ENCODE measurements at regions not wholly inside any gene's neighbourhood (a gene's known extent, or its start where the extent isn't known, plus 50 kb on each side); places are given as distances from the start of the nearest gene placed in this dataset.

DNA sequence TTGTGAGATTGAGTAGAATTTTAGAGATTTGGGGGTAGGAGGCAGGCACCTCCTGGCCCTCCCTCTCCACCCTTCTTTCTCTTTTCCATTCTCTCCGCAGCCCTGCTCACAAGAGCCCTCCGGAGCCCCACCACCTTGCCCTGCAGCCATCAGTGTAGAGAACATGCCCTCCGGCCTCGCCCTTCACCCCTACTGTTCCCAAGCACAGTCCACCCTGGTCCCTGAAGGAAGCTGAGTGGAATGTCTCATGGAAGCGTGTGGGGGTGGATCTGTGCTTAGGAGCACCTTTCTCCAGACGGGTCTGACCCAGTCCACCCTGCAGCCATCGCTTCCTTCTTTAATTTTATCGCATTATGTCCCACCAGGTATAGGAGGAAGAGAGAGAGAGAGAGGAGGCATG lies 267.1 kb downstream of the NSG2 start:
- DNase-seq: no peak

DNA sequence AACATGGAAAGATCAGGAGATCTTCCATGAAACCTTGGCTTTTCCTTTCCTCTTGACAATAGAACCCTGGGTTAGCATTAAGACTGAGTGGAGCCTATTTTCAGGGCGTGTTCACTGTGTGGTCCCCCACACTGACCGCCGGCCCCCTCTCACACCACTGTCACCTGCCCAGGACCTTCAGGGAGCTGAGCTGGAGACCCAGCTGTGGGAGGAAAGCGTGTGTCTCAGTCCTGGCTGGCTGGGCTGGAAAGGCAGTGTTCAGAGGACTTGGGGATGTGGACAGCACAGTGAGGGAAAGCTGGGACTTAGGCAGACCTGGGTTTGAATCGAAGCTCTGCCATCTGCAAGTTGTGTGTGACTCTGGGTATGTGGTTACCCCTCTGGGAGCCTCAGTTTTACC lies 268.1 kb downstream of the NSG2 start:
- DNase-seq: no peak

DNA sequence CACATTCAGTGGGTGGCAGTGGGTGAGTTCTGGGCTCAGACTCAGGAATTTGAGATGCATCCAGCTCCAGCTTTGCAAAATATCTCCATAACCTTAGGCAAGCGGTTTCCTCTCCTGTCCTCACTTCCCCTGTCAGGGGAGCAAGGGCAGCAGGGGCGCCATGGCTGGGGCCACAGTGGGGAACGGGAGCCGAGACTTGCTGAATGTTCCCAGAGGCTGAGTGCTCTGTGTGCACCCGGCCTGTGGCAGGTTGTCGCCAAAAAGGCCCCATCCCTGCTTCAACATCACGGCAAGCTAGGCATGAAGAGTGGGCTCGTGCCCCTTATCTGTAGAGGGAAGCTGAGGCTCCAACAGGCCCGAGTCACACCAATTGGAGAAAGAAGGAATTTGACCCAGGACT lies 268.8 kb downstream of the NSG2 start:
- no peak for DNase-seq

DNA sequence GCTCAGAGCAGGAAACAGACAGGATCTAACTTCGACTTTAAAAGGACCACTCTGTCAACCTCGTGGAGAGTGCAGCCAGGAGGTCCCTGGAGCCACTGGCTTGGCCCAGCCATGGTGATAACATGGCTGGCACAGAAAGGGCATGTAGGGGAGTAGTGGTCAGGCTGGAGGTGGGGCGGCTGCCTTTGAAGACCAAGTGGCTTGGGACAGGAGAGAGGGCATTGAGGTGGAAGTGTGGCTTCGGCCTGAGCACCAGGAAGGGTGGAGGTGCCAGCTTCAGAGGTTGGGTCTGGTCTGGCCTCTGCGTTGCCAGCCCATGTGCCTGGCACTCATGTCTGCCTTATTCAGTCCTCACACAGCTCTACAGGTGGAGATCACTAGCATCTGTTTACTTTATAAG lies 270.0 kb downstream of the NSG2 start:
- DNase-seq: no peak

DNA sequence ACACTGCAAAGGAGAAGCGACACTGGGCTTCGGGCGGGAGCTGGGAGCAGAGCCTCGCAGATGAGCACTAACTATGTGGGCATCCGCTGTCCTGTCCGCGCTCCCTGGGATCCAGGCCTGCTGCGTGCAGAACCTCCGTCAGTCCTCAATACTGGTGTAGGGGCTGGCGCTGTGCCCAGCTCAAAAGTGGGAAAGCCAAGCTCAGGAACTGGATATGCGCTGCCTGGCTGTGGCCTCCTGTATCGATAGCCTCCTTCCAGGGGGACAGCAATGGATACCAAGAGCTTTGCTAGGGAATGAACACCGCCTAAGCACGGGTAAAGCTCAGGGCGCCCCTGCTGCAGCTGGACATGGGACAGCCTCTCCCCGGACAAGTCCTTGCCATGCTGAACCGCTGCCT lies 270.4 kb downstream of the NSG2 start:
- no peak for DNase-seq

DNA sequence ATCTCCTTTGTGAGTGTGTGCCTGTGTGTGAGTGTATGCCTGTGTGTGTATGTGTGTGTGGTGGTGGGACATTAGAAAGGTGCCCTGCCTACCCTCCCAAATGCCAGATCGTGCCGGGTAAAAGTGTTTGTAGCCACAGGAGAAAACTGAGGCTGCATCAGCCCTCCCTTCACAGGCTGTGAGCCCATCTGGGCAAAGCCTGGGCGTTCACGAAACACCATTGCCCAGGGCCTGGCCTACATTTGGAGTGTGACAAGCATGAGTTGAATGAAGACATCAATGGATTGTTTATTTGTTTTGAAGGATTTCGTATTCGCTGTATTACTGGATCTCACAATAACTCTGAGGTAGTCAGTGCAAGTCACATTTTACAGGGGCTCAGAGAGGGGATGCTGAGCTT lies 270.8 kb downstream of the NSG2 start:
- no peak for DNase-seq

DNA sequence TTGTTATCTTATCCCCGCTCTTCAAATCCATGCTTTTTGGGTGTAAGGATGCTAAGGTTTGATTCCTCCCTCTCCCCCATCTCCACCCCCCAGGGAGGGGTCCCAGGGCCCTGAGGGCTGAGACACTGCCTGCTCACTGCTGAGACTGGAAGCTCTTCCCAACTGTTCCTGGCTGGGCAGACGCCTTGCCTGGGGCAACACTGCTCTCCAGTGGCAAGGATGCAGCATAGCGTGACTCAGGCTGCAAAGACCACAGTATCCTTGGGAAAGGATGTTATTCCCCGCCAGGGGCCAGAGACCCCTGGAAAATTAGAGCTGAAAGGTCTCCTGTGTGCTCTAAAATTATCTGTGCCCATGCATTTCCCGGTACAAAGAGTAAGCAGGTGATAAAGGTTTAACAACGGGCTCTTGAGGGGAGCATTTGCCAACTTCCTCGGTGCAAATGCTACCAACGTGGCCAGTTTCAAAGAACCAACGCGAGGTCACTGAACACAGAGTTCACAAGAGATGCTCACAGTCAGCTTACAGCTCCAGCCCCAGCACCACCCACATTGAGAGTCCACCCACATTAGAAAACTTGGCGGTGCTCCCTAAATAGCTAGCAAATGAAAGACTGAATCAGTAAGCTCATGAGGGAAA lies 271.9 kb downstream of the NSG2 start:
- DNase-seq: no peak

DNA sequence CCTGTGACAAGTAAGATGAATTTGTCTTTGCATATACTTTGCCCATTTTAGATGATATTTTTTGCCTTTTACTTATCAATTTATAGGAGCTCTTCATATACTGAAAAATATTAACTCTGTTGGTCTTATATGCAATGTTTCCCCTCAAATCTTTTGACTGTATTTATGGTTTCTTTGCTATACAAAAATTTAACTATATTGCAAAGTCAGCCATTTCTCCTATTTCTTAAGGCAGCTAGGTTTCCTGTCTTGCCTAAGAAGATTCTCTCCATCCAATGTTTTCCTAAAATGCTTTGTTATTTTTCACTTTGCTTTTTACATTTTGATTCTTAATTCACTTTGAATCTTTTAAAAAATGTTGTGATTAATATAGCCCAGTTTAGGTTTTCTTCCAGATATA lies 273.1 kb downstream of the NSG2 start:
- no peak for DNase-seq

DNA sequence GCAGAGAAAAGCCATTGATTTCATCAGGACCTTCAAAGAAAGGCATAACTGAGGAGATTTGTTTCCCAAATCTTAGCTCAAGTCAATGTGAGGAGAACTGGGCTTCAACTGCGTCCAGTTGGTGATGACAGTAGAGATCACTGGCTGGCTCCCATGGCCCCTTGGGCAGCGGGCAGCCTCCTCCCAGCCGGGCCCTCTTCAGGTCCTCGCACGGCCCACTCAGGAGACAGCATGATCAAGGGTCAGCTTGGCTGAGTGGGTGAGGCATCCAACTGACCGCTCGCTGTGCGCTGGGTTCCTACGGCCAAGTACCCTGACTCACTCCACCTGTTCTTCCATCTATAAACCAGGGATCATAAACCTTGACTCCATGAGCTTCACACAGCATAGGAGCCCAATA lies 274.0 kb downstream of the NSG2 start:
- no peak for DNase-seq

DNA sequence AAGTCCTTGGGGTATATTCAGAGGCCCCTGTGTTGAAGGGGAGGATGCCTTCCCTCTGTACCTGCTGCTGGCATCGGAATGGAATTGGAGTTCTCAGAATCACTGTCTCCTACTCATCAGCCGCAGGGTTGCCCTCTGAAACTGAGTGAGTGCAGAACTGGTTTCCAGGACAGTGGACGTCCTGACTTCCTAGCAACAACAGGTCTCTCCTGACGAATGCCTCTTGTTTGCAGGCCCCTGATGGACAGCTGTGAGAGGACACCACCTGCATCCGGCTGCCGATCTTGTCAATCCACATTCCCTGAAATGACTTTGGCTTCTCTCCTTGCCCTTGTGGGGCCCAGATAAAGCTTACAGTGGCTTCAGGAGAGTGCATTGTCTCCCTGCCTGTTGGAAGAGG lies 274.5 kb downstream of the NSG2 start:
- no peak for DNase-seq

DNA sequence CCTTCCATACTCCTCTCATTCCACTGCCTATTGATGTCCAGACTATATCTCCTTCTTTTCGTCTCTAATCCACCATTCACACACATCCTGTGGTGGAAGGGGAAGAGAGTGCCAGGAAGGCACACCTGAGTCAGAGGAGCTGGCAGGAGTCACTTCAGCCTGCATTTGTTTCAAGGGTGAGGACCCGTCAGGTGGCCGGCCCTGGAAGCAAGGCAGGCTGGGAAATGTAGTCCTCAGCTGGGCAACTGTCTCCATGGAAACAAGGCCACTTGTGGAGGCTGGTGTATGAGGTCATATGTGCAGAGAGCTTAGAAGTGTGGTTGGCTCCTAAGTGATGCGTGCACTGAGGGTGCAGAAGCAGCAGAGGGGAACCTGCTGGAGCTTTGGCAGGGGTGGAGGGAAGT lies 278.4 kb downstream of the NSG2 start:
- DNase-seq: no peak

DNA sequence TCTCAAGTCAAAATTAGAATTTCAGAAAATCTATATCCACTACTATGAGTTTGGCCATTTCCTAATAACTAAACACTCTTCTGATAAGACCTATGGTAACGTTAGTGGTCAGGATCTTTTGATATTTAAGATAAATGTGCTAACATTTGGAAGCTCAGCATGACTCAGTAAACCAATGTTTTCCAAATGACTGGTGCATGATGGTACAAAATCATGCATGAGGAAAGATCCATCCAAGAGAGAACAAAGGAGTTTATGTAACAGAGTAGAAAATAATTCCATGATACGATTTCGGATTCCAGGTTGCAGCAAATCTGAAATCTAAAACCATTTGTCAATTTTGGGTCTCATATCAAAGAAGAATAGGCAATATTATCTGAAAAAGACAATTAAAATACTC lies 279.2 kb downstream of the NSG2 start:
- no peak for DNase-seq

DNA sequence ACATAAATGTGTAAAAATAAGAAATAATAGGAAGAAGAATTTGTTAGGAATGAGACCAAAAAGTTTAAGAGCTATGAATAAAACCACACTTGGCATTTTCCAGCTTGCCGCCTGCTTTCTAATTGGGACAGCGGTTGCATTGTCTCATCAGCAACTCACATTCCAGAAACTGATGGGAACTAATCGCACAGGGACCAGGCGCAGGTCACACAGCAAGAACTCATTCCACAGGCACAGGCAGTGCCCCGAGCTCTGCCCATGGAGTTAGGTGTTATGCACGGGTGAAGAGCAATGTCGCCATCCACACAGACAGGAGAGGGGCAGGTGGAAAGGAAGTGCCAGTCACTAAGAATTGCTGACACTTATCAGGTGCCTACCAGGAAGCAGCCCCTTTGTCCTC lies 279.9 kb downstream of the NSG2 start:
- DNase-seq: no peak

DNA sequence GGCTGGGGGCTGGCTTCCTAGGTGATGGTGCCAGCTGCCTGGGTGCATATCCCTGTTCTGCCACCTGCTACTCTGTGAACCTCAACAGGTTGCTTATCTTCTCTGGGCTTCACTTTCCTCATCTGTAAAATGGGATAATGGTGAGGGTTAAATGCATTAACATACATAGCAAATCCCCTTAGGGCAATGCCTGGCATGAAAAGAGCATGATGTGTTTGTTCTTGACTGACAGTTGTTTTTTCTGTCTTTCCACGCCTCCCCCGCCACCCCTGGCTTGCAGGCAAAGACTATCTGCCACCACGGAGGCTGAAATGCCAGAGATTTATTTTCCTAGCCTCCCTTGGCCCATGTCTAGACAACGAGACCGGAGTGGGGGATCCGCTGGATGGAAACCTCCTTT lies 280.5 kb downstream of the NSG2 start:
- no peak for DNase-seq

DNA sequence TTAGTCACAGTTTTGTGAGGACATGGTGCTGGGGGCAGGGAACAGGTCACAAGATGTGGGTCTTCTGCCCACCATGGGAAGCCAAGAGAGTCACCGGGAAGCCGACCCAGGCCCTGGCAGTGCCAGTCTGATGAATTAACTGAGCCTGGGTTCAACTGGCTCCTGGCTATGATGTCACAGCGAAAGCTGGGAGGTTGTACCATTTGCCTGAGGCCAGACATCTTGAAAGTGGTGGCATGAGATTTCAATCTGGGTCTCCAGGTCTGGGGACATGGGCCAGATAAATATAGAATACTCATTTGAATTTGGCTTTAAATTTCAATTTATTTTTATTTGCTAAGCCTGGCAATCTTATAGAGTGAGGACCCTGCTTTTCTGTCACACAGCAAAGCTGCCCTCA lies 280.9 kb downstream of the NSG2 start:
- no peak for DNase-seq

DNA sequence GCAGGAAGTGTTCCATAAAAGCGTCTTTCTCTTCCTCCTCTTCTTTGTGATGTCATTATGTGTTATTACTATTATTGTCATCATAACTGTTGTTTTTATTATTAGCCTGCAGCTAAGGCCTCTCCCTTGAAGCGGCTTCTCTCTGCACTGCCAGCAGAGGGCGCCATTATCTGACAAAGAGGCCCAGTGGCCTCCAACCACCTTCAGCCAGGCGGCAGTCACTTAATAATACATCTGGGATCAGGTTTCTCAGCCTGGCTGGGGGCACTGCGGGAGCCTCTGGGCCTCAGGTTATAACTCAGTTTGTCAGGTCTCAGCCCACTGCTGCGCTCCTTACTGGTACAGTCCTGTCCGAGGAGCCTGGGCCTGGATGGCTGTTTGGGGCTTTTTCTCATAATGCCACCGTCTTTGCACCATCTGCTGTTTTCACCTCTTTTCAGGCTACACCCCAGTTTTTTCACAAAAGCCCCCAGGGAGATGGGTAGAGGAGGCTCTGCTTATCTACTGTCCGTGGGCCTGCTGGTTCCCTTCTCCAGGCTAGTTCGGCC lies 281.9 kb downstream of the NSG2 start:
- no peak for DNase-seq

DNA sequence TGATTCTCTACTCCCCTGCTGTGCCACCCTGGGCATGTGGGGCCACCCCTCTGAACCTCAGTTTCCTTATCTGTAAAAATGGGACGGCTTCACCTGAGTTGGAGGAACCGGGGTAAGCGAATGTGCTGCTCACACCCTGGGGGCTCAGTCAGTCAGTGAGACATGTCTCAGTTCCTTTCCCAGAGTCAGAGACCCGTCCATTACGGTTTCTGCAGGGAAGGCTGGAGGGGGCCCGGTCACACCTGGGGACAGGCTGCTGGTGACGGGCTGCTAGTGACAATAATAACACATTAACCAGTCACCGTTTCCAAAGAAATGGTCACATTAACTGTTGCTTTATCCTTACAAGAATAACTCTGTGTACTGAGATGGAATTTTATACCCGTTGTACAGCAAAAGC lies 282.4 kb downstream of the NSG2 start:
- DNase-seq: no peak

DNA sequence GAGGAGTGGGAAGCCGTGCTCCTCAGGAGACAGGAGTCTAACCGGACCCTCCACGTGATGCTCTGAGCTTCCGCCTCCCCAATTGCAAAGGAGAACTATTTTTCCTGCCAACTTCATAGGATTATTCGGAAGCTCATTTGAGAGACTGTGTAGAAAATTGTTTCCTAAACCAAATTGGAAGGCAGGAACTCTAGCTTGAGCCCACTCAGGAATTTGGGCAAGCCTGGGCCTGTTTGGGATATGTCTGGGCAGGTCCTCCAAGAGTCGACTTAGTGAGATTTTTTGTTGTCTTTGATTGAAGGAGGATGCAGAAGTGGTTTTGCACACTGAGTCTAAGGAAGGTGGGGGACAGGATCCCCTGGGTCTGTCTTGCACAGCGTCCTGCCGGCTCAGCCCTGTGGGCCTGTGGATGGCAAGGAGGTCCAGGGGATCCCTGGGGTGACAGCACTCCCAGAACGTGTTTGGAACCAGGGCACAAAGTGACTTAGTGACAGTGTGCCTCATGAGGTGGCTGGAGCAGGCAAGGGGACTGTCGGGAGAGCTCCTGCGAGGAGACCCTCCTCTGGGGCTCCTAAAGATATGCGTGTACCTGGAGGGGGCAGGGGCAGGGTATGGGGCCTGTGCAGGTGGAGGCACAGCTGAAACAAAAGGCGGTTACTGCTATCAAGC lies 283.3 kb downstream of the NSG2 start:
- DNase-seq: no peak

DNA sequence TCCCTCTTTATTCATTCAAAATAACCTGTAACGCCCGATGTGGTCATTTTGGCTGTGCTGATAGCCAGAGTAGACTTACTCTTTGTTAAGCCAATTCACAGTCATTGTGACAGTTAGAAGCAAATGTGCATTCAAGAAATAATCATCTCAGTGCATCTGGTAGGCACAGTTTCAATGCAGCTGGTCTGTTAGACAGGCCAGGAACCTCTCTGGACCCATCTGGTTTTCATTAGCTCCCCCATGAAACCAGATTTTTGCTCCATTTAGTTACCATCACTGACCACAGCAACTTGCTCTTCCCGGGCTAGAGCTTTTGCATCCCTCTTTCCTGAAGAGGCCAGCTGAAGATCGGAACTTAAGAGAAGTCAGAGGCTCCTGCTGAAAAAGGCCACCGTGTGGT lies 284.2 kb downstream of the NSG2 start:
- DNase-seq: no peak

DNA sequence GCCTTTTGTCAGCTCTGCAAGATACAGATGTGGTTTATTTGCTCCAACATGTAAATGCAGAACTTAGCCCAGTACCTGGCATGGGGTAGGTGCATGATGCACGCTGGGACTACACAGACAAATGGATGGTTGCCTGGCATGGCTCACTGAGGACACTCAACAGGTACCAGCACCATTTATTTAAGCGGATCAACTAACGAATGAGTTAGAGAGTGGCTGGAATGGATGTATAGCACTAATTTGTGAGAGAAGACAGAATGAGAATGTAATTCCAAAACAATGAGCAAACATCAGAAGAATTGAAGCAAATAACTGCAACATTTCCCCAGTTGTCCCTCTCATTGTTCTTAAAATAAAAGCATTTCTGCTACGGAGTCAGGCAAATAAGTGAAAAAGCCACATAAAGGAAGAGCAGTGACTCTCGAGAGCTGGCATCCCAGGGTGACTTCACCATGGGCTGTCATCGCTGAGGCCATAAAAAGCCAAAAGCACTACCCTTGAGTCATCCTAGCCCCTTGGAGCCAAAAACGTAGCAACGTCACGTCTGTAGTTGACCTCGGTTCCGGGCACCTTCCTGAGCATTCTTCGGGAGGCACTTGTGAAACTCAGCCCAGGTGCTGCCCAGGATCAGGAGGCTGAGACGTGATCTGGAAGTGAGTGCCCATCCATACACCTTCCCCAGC lies 290.3 kb downstream of the NSG2 start:
- no peak for DNase-seq

DNA sequence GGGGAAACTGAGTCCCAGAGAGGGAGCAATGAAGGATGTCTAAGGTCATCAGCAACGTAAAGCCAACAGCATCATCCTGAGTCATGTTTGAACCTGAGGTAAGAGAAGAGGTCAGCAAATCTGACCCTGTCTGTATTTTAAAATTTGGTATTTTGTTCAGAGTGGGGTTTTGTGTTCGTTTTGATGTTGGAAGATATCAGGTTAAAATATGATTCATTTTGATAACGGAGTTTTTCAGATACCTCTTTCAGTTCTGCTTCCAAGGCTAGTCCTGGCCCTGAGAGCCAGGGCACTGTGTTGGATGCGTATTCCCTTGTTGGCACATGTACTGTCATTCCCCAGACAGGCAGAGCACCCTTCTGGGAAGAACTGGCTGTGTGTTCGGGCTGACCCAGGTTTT lies 291.0 kb downstream of the NSG2 start:
- no peak for DNase-seq

DNA sequence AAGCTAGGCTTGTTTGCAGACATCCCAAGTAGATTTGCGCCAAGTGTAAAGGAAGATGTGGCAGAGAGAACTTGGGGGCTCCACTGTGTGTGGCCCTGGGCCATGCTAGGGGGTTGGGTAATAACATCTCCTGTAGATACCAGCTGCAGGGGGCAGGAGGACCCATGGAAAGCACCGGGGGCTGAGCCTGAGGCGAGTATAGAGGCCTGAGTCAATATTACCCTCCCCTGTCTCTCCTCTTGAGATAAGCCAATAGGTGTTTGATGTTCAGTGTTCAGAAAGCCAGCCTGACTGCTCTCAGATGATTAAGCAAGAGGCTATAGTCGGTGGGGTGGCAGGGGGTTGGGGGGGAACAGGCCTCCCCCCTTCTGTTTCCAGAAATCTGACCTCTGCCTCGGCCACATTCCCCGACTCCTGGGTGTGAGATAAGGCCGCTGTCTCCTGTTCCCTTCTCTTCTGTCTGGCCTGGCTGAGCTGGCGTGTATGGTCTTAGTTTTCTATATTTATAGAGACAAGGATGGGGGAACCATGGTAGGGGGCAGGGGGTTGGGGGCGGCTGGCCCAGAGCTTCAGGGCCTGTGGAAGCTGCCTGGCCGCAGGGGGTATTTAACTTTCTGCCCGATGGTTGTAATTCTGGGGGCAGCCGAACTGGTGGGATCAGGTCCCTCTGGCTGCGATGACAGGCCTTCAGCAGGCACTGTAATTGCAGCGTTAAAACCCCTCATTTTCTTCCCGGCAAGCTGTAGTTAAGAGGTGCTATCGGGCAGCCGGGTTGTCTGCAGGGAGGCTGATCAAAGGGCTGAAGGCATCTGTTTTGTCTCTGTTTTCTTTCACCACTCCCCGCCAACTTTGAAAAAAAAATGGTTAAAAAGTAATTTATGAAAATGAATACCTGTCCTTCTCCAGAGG lies 292.0 kb downstream of the NSG2 start:
- no peak for DNase-seq

All from GOT3 (cell line).